ENCODE measurements at regions not wholly inside any gene's neighbourhood (a gene's known extent, or its start where the extent isn't known, plus 50 kb on each side); places are given as distances from the start of the nearest gene placed in this dataset.
"Not testable (repeated sequence)": the region's sequence is repeated elsewhere in the genome, so short reads cannot be mapped to it uniquely, and the experiment has no call there.

DNA sequence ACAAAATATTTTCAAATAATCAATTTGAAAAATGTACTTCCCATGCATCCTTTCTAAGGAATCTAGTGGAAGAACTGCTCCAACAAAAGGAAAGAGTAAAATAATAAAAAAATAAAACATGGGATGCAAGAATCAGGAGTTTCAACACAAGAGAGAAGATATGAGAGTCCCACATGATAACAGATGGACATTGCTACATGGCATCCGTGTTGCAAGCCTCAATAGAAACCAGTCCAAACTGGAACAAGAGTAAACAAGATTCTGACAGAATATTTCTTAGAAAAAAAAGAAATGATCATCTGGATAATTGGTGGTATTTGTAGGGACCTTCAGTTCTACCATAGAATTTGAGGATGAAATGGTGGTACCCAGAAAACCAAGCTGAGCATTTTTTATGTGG, 186.8 kb downstream of the FRK start:
- no peak for DNase-seq

- no peak for DNase-seq
These were observed 190.2 kb downstream of the FRK start for GRCh38 chr6:115870464-115870863.

GRCh38 chr6:115865914-115866313, 194.8 kb downstream of the FRK start:
- DNase-seq, result no peak

DNA sequence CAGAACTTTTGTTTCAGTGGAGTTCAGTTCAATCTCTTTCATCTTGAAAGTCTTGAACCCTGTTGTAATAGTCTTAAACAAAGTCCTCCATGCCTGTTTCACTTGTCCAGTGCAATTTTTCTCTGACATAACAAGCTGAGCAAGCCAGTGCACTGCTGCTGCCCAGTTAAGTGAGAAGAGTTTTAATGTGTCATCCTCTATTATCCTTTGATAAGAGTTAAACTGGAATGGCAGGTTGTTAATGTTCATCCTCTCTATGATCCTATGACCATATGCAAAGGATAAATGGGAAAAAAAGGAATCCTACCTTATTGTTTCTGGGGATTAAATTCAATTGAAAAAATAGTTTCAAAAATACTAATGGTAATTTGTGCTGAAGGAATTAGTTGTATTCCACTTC, 197.5 kb downstream of the FRK start:
- no peak for DNase-seq

DNA sequence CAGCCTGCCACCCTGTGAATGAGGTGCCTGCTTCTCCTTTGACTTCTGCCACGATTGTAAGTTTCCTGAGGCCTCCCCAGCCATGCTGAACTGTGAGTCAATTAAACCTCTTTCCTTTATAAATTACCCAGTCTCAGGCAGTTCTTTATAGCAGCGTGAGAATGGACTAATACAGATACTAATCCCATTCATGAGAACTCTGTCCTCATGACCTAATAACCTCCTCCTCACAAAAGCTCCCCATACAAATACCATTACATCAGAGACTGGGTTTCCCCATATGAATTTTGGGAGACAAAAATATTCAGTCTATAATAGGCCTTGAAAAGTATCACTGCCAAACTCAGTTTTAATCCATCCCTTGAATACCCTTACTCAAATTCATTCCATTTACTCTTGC, 199.0 kb downstream of the FRK start:
- not testable (repeated sequence) for DNase-seq

GRCh38 chr6:115859577-115859976, 201.1 kb downstream of the FRK start:
- DNase-seq, result not testable (repeated sequence)

GRCh38 chr6:115854866-115855665, 205.6 kb downstream of the FRK start:
- peak in 1 of 58 donors; percentile 0 for DNase-seq

GRCh38 chr6:115847671-115848070, 213.0 kb downstream of the FRK start:
- no peak for DNase-seq

DNA sequence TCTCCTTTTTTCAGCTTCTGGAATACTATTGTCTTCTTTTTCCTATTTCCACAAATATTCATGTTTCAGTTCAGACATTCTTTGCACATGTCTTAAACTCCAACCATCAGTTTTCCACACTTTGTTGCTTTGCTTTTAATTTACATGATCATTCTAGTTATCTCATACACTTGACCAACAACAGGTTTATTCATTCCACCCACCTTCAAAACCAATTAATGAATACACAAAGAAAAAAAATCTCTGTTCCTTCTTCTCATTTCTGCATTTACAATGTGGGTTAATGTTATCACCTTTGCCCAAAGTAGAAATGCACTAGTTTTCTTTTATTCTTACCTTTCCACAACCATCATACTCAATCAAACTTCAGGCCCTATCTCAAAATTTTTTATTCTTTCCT, 216.7 kb downstream of the FRK start:
- no peak for DNase-seq

DNA sequence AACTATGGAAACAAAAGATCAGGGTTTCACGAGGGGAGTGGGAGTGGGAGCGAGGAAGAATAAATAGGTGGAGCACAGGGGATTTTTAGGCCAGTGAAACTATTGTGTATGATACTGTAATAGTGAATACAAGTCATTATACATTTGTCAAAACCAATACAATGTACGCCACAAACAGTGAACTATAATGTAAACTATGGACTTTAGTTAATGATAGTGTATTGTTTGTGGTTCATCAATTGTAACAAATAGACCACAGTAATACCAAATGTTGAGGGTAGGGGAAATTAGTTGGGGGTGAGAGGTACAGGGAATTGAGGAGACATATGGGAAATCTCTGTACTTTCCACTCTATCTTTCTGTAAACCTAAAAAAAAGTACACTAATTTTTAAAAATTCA, 218.4 kb downstream of the FRK start:
- DNase-seq, result no peak

DNA sequence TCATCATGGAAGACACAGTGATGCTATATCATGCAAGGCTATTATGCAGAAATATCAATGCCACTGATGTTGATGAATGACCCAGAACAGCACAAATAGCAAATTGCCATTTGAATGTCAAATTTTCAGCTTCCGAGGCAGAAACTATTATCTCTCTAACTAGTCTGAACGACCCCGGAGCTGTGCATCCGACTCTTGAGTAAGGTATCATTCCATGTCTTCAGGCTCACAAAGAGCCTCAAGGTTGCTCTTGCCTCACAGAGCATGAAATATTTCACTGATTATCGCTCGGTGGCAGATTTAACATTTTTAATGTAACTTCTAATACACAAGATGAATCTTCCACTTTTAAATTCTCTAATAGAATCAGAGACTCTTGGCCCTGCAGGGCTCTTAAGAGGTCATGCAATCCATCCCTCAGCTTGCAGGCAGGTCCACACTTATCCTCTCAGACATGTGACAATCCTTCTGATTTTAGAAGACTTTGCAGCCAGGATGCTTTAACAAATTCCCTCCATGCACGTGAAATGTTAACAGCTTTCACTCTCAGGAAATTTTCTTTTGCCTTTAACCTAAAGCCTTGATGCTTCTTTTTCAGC, 221.0 kb downstream of the FRK start:
- DNase-seq, result no peak

DNA sequence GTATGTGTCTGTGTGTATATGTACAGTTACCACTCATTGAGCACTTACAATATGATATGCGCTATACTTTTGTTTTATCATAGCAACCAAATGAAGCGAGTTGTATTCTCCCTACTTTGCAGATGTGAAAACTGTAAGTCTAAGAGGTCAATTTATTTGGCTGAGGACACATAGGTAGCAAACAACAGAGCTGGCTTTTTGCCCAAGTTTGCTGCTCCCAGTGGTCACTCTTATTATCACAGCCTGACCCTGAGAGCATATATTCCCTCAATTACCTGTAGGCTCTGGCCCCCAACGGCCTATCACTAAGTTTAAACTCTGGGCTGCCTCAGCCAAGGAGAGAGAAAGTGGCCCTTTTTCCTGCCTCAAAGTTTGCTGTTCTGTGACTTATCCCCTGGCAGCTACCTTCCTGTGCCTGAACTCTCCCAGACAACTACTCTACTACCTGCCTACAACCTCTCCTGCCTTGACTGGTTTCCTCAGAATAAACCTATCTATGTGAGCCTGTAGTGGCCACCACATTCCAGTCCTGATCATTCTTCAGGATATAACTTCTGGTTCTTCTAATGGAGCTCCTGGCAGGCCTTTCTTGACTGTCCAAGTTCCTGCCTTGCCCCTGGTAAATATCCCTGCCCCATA, 221.8 kb downstream of the FRK start:
- DNase-seq, result peak in 1 of 58 donors; percentile 14

DNA sequence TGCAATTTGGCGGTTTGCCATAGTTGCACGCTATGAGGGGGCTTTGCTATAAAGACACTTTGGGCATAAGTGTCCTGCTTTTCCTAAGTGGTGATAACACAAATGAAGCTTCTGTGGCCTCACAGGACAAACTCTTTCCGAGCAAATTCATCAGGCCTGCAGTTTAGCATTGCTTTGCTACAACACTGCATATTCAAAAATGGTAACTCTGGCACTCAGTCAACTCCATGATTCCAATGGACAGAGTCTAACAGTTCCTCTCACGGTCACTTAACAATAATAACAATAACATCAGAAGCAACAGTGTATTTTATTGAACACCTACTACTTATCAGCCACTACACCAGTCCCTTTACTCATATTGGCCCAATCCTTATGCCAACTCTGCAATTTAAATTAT, 222.5 kb downstream of the FRK start:
- DNase-seq, result no peak

DNA sequence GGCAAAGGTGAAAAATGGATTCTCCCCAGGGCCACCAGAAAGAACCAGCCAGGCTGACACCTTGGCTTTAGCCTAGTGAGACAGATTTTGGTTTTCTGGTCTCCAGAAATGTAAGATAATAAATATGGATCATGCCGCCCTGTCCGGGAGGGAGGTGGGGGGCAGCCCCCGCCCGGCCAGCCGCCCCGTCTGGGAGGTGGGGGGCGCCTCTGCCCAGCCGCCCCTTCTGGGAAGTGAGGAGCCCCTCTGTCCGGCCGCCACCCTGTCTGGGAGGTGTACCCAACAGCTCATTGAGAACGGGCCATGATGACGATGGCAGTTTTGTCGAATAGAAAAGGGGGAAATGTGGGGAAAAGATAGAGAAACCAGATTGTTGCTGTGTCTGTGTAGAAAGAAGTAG, 224.3 kb downstream of the FRK start:
- not testable (repeated sequence) for DNase-seq

DNA sequence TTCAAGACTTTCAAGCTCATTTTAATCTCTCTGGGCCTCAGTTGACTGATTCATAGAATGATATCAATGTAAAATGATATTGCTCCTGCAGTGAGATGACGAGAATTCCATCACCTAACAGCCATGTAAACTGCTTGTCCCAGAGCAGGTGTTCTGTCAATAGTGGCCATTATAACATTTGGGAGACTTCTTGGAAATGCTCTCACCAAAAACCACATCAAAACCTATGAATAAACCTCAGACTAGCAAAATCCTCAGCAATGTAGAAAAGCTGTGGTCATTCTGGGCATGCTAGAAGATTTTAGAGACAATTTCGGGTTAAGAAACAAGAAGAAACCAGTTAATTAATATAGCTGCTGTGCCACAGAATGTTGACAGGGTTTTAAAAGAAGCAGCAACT, 225.4 kb downstream of the FRK start:
- DNase-seq, result no peak

GRCh38 chr6:115834542-115834941, 226.1 kb downstream of the FRK start:
- not testable (repeated sequence) for DNase-seq

DNA sequence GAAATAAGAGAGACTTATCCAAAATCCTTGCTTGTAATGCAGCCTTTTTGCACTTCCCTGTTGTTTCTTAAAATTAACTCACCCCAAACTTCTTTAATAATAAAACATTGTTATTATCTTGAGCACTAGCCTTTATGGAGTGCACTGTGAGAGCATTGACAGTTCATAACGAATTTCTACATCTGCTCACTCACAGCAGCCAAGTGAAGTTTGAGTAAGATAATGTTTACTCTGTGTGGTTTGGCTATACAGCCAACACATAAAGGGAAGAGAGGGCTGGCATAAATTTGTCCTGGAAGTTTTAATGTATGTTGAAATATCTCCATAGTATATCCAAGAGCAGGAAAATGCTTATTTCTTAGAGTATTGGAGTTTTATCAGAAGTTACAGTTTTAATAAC, 227.9 kb downstream of the FRK start:
- DNase-seq, result no peak

DNA sequence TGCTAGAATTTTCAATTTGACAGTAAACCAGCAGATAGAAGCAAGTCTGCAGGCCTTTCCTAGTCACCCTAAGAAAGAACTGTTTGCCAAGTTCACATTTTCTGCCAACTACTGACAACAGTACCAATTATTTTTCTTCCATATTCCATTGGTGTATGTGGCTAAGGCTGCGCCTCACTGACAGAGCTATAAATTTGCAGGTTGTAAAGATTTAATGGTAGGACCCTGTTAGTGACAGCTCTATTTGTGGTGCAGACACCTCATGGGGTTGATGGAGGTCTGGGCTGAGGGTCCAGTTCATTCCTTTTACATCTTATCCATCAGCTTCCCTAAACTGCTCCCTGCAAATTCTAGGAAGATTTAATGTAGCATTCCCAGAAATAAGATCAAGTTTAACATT, 228.5 kb downstream of the FRK start:
- no peak for DNase-seq

GRCh38 chr6:115830895-115831294, 229.8 kb downstream of the FRK start:
- DNase-seq, result no peak

- no peak for DNase-seq
These were observed 238.9 kb downstream of the FRK start for GRCh38 chr6:115821798-115822197.

DNA sequence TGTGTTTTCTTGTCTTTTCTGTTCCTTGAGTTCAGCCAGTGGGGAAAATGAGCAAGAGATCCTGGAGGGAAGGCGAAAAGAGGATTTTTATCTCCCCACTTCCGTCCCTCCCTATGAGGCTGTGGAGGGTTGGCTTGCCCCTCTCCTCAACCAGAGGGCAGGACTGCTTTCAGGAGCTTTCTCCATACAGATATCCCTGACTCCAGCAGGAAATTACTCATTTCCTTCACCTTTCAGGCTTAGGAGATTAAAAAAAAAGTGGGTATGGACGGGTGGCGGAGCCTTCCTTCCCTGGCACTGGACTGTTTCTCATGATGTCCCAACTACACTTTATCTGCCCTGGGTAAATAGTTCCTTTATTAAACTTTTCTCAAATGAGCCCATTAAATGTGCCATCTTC, 241.2 kb downstream of the FRK start:
- no peak for DNase-seq

DNA sequence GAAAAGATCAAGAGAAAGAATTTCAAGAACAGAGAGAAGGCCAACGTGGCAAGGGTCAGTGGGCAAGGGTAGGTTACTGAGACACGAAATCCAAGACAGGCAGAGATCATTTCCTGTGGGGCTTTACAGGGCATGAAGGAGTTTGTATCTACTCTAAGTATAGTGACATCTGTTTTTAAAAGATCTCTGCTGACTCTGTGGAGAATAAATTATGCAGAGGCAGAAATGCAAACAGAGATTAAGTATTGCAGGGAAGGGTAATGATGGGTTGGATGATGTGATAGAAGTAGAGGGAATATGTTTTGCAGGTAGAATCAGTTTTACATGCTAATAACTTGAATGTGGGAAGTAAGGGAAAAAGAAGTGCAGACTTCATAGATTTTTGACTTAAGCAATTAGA, 243.5 kb downstream of the FRK start:
- DNase-seq, result no peak

- no peak for DNase-seq
These were observed 245.8 kb downstream of the FRK start for GRCh38 chr6:115814907-115815306.
